ENCODE measurements at regions not wholly inside any gene's neighbourhood (a gene's known extent, or its start where the extent isn't known, plus 50 kb on each side); places are given as distances from the start of the nearest gene placed in this dataset.
A peak's percentile ranks its signal among the peaks of the same experiment; 100 is the strongest.
"Not testable (repeated sequence)": the region's sequence is repeated elsewhere in the genome, so short reads cannot be mapped to it uniquely, and the experiment has no call there.

DNA sequence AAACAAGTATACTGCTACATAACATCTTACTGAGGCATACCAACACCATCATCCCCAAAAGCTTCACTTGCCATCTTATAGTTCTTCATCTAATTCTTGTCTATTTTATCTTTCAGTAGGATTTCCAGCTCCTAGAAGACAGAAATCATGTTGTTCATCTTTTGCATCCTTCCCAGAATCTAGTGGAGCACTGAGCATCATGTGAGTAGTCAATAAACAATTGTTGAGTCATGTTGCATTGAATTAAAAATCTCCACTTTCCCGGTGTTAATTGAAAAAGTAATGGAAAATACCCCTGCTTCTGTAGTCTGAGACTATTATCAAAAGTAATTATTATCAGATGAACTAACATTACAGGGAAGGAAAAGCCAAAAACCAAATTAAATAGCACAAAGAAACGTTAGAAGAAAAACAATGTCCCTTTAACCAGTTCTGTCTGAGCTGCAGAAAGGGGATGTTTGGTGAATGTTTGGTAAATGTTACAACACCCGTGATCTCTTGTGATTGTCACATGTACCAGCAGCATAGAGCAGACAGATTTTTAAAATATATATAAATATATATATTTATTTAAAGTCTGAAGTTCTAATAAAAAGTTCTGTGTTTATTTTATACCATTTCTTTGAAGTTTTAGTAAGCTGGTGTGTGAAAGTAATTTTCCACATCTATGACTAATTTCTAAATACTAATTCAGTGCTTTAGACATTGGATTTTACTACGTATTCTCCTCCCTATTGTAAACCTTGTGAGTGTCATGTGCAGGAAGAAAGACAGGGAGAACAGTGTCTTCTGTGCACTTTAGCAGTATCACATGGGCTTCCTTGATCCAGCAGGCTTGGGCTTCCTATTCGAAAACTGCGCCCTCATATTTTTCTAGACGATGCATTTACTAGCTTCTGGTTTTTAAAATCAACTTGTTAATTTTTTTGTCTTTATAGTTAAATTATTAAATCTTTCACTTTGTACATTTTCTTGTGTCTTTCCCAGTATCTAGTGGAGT is 85.6 kb downstream of the RAP2B start:
- H3K27ac Mint-ChIP-seq (ENCODE audit: unreplicated experiment), result peak overlapping the region; percentile 84
- H3K4me3 Mint-ChIP-seq (ENCODE audit: unreplicated experiment), result no peak overlapping the region
- TF ChIP-seq CTCF (IDR thresholded peaks at IDR 0.05), result no peak
- H3K9me3 Mint-ChIP-seq (ENCODE audit: unreplicated experiment), result peaks cover under 1% of the 10 kb centered on the region
- H3K36me3 Mint-ChIP-seq (ENCODE audit: unreplicated experiment), result peaks cover under 1% of the 10 kb centered on the region
- no peaks in the 10 kb centered on the region for H3K27me3 Mint-ChIP-seq (ENCODE audit: unreplicated experiment)
- DNase-seq (ENCODE audit: extremely low spot score, unreplicated experiment), result no peak
- H3K4me1 Mint-ChIP-seq (ENCODE audit: unreplicated experiment), result peaks cover 41% of the 10 kb centered on the region

DNA sequence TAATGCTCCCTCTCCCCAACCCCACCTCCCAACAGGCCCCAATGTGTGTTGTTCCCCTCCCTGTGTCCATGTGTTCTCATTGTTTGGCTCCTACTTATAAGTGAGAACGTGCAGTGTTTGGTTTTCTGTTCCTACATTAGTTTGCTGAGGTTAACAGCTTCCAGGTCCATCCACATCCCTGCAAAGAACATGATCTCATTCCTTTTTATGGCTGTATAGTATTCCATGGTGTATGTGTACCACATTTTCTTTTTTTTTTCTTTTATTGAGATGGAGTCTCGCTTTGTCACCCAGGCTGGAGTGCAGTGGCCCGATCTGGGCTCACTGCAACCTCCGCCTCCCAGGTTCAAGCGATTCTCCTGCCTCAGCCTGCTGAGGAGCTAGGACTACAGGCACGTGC is 86.8 kb downstream of the RAP2B start:
- not testable (repeated sequence) for DNase-seq (ENCODE audit: extremely low spot score, unreplicated experiment); H3K4me3 Mint-ChIP-seq (ENCODE audit: unreplicated experiment); H3K27ac Mint-ChIP-seq (ENCODE audit: unreplicated experiment); H3K36me3 Mint-ChIP-seq (ENCODE audit: unreplicated experiment); H3K9me3 Mint-ChIP-seq (ENCODE audit: unreplicated experiment); H3K27me3 Mint-ChIP-seq (ENCODE audit: unreplicated experiment)
- peaks cover 41% of the 10 kb centered on the region for H3K4me1 Mint-ChIP-seq (ENCODE audit: unreplicated experiment)

DNA sequence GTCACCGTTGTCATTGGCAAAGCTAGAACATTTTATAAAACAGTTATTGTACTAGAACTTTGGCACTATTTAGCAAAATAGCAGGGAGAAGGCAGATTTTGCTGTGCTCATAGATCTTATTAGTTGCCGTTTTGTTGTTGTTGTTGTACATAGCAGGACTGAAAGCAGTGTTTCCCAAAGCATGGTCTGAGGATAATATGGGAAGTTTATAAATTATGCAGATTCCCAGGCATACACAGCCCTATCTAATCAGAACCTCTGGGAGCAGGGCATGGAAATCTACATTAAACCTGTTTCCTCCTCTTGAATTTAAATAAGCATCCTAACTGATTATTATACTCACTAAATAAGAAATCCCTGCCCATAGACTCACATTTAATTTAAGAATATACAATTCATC is 87.9 kb downstream of the RAP2B start:
- no peak overlapping the region for H3K4me3 Mint-ChIP-seq (ENCODE audit: unreplicated experiment)
- DNase-seq (ENCODE audit: extremely low spot score, unreplicated experiment), result no peak
- no peak overlapping the region for H3K27ac Mint-ChIP-seq (ENCODE audit: unreplicated experiment)
- H3K4me1 Mint-ChIP-seq (ENCODE audit: unreplicated experiment), result peaks cover 35% of the 10 kb centered on the region
- no peaks in the 10 kb centered on the region for H3K27me3 Mint-ChIP-seq (ENCODE audit: unreplicated experiment)
- TF ChIP-seq CTCF (IDR thresholded peaks at IDR 0.05), result no peak
- H3K36me3 Mint-ChIP-seq (ENCODE audit: unreplicated experiment), result no peaks in the 10 kb centered on the region
- no peaks in the 10 kb centered on the region for H3K9me3 Mint-ChIP-seq (ENCODE audit: unreplicated experiment)

GRCh38 chr3:153250446-153250845 is 88.4 kb downstream of the RAP2B start:
- no peak for DNase-seq (ENCODE audit: extremely low spot score, unreplicated experiment)
- H3K4me3 Mint-ChIP-seq (ENCODE audit: unreplicated experiment), result no peak overlapping the region
- no peak for TF ChIP-seq CTCF (IDR thresholded peaks at IDR 0.05)
- peaks cover 29% of the 10 kb centered on the region for H3K4me1 Mint-ChIP-seq (ENCODE audit: unreplicated experiment)
- no peaks in the 10 kb centered on the region for H3K36me3 Mint-ChIP-seq (ENCODE audit: unreplicated experiment)
- no peaks in the 10 kb centered on the region for H3K9me3 Mint-ChIP-seq (ENCODE audit: unreplicated experiment)
- no peaks in the 10 kb centered on the region for H3K27me3 Mint-ChIP-seq (ENCODE audit: unreplicated experiment)
- no peak overlapping the region for H3K27ac Mint-ChIP-seq (ENCODE audit: unreplicated experiment)

DNA sequence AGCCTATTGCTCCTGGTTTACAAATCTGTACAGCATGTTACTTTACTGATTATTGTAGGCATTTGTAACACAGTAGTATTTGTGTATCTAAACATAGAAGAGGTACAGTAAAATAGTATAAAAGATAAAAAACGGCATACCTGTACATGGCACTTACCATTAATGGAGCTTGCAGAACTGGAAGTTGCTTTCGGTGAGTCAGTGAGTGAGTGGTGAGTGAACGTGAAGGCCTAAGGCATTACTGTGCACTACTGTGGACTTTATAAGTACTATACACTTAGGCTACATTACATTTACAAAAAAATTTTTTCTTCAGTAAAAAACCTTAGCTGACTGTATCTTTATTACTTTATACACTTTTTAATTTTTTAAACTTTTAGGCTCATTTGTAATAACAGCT is 90.9 kb downstream of the RAP2B start:
- TF ChIP-seq CTCF (IDR thresholded peaks at IDR 0.05), result no peak
- Mint-ChIP-seq H3K9me3 (ENCODE audit: unreplicated experiment) (no peaks in the 10 kb centered on the region), H3K36me3 (ENCODE audit: unreplicated experiment) (no peaks in the 10 kb centered on the region), H3K4me1 (ENCODE audit: unreplicated experiment) (peaks cover 26% of the 10 kb centered on the region), H3K27ac (ENCODE audit: unreplicated experiment) (no peak overlapping the region), H3K4me3 (ENCODE audit: unreplicated experiment) (no peak overlapping the region), H3K27me3 (ENCODE audit: unreplicated experiment) (no peaks in the 10 kb centered on the region)
- no peak for DNase-seq (ENCODE audit: extremely low spot score, unreplicated experiment)
